ENCODE measurements at regions not wholly inside any gene's neighbourhood (a gene's known extent, or its start where the extent isn't known, plus 50 kb on each side); places are given as distances from the start of the nearest gene placed in this dataset.

- no peak for TF ChIP-seq POLR2AphosphoS5 (IDR thresholded peaks at IDR 0.05; ENCODE audit: low read depth, low read length)
- TF ChIP-seq REST (IDR thresholded peaks at IDR 0.05; ENCODE audit: insufficient read depth in 1 of 2, low read depth in 2 of 2, low read length in 2 of 2) = no peak
- no peak for TF ChIP-seq TAF1 (IDR thresholded peaks at IDR 0.05; ENCODE audit: borderline replicate concordance, insufficient read depth, low read length)
- TF ChIP-seq FOXP2 (optimal IDR thresholded peaks at IDR 0.05; ENCODE audit: borderline replicate concordance, extremely low read depth, extremely low read length, insufficient read depth) = no peak
Measured at GRCh38 chr5:68919988-68920490, 173.8 kb upstream of the SLC30A5 start.

All from PFSK-1 (cell line).